NCI-H146 treated with DMSO at 0.1 percent for 48 hours (cell line): ENCODE measurements at regions not wholly inside any gene's neighbourhood (a gene's known extent, or its start where the extent isn't known, plus 50 kb on each side); places are given as distances from the start of the nearest gene placed in this dataset.
"Not testable (repeated sequence)": the region's sequence is repeated elsewhere in the genome, so short reads cannot be mapped to it uniquely, and the experiment has no call there.

Experiments
- DNase-seq: peaks from one replicate; lab custom pipeline; 2025; ENCODE audit not compliant: unreplicated experiment; lab: John Stamatoyannopoulos, UW

- DNase-seq, result no peak
Measured at GRCh38 chr9:30301271-30301963, 2083.0 kb upstream of the ACO1 start.

- DNase-seq, result no peak
Measured at GRCh38 chr9:30310711-30311110, 2073.7 kb upstream of the ACO1 start.

- DNase-seq, result no peak
Measured at GRCh38 chr9:30329431-30329830, 2055.0 kb upstream of the ACO1 start.

- DNase-seq, result no peak
Measured at GRCh38 chr9:30348904-30349303, 2035.5 kb upstream of the ACO1 start.

- DNase-seq, result no peak
Measured at GRCh38 chr9:30349526-30350513, 2034.6 kb upstream of the ACO1 start.

GRCh38 chr9:30356221-30356620, 2028.2 kb upstream of the ACO1 start:
- DNase-seq, result no peak

GRCh38 chr9:30362373-30362772, 2022.1 kb upstream of the ACO1 start:
- DNase-seq, result no peak

GRCh38 chr9:30366140-30366539, 2018.3 kb upstream of the ACO1 start:
- not testable (repeated sequence) for DNase-seq

GRCh38 chr9:30382271-30382670, 2002.2 kb upstream of the ACO1 start:
- DNase-seq, result no peak

GRCh38 chr9:30410273-30410672, 1974.2 kb upstream of the ACO1 start:
- no peak for DNase-seq

GRCh38 chr9:30411571-30411970, 1972.9 kb upstream of the ACO1 start:
- DNase-seq, result no peak

GRCh38 chr9:30459156-30459555, 1925.3 kb upstream of the ACO1 start:
- no peak for DNase-seq

GRCh38 chr9:30476826-30477225, 1907.6 kb upstream of the ACO1 start:
- DNase-seq, result no peak

- no peak for DNase-seq
Measured at GRCh38 chr9:30478684-30479083, 1905.8 kb upstream of the ACO1 start.

- DNase-seq, result no peak
Measured at GRCh38 chr9:30482499-30482898, 1901.9 kb upstream of the ACO1 start.

- DNase-seq, result no peak
Measured at GRCh38 chr9:30484690-30485089, 1899.8 kb upstream of the ACO1 start.

- DNase-seq, result no peak
Measured at GRCh38 chr9:30504502-30504905, 1879.9 kb upstream of the ACO1 start.

GRCh38 chr9:30505311-30505710, 1879.1 kb upstream of the ACO1 start:
- DNase-seq, result no peak

- no peak for DNase-seq
Measured at GRCh38 chr9:30506749-30507148, 1877.7 kb upstream of the ACO1 start.

GRCh38 chr9:30507166-30507565, 1877.3 kb upstream of the ACO1 start:
- no peak for DNase-seq

- DNase-seq, result no peak
Measured at GRCh38 chr9:30511666-30512065, 1872.8 kb upstream of the ACO1 start.

GRCh38 chr9:30519166-30519565, 1865.3 kb upstream of the ACO1 start:
- no peak for DNase-seq
